ENCODE measurements at regions not wholly inside any gene's neighbourhood (a gene's known extent, or its start where the extent isn't known, plus 50 kb on each side); places are given as distances from the start of the nearest gene placed in this dataset.

DNA sequence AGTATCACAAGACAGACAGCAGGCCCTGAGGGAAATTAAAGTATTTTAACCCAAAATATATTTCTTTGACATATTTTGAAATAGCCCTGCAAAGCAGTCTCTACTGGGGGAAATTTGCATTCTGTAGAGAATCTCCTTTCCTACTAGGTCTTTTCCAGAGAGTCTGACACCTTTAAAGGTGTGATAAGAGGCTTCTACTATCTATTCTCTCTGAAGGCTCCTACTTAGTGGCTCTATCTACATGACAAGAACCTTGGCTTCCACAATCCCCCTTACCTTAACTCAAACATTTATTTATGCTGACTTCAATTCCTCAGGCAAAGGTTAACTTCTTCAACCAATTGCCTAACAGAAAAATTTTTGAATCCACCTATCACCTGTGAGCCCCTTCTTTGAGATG, 174.6 kb upstream of the GALNT5 start:
- no peak for TF ChIP-seq CTCF (IDR thresholded peaks at IDR 0.05; ENCODE audit: control extremely low read depth, extremely low read depth, low read depth, missing control alignments)
- no peak for DNase-seq (ENCODE audit: extremely low spot score)
- CTCF ChIA-PET: no interaction called here
- POLR2A ChIA-PET: no interaction called here

DNA sequence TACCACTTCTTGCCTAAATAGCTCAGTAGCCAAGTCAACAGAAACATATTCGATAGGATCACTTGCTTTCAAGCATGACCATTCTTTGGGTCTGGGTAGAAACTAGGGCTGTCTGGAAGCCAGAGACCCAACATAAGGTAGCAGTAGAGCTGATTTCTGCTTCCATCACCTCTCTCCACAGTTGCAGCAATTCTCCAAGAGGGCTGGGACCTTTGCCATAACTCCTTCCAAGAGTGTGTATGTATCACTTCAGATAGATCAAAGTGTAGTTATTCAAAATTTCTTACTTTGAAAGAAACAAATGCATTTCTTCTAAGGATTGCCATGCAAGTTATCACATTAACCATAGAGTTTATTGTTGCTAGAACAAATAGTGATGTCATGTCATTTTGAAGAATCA, 172.0 kb upstream of the GALNT5 start:
- ChIA-PET CTCF (interaction anchor here (2.3 kb wide), 1 partner anchor 9 kb away, joined by 6 read pairs; no protein-coding TSS in a partner anchor), POLR2A (no interaction called here)
- no peak for TF ChIP-seq CTCF (IDR thresholded peaks at IDR 0.05; ENCODE audit: control extremely low read depth, extremely low read depth, low read depth, missing control alignments)
- DNase-seq (ENCODE audit: extremely low spot score): no peak

DNA sequence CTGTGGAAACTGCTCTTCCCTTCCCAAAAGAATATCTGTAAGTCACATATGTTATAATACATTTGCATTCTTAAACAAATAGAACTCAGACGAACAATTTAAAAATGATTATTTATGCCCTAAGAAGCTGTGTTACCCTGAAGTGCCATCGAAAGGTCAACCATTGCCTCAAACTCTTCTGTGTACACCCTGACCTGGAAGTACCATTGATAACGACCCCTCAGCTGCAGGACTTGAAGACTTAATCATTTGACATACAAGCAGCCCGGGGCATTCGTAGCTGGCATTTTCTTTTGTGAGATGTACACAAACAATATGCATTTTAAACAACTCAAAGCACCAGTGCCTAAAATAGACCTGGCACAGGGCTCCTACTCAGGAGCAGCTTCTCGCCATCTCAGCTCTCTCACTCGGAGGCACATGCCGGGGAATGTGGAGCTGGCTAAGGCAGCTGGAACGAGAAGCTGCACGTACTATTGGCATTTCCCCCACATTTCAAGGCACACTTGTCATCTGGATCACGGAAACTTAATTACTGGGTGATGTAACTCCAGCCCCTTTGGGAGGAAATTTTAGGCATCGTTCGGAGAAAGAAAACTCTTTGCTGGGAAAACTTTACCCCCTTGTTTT, 170.0 kb upstream of the GALNT5 start:
- no peak for DNase-seq (ENCODE audit: extremely low spot score)
- CTCF ChIA-PET: interaction anchor here (2.3 to 2.5 kb wide), 2 partner anchors 11 to 24 kb away, joined by 6 to 8 read pairs; no protein-coding TSS in a partner anchor
- POLR2A ChIA-PET: no interaction called here
- no peak for TF ChIP-seq CTCF (IDR thresholded peaks at IDR 0.05; ENCODE audit: control extremely low read depth, extremely low read depth, low read depth, missing control alignments)

GRCh38 chr2:157093666-157094065, 163.8 kb upstream of the GALNT5 start:
- TF ChIP-seq CTCF (IDR thresholded peaks at IDR 0.05; ENCODE audit: control extremely low read depth, extremely low read depth, low read depth, missing control alignments): no peak
- POLR2A ChIA-PET: no interaction called here
- CTCF ChIA-PET: no interaction called here
- no peak for DNase-seq (ENCODE audit: extremely low spot score)

DNA sequence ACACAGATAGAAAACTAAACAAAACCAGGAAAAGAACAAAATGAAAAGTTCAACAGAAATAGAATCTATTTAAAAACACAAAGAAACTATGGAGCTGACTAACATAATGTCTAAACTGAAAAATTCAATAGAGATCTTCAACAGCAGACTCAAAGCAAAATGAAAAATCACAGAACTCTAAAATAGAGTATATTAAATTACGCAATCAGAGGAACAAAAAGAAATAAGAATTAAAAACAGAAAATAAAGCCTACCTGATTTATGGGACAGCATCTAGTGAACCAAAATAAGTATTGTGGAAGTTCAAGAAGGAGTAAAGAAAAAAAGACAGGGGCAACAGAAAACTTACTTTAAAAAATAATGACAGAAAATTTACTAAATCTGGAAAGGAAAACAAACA, 152.1 kb upstream of the GALNT5 start:
- no peak for TF ChIP-seq CTCF (IDR thresholded peaks at IDR 0.05; ENCODE audit: control extremely low read depth, extremely low read depth, low read depth, missing control alignments)
- no peak for DNase-seq (ENCODE audit: extremely low spot score)
- POLR2A ChIA-PET: no interaction called here
- CTCF ChIA-PET: interaction anchor here (1.4 kb wide), 1 partner anchor 13 kb away, joined by 3 read pairs; no protein-coding TSS in a partner anchor

- POLR2A ChIA-PET: no interaction called here
- DNase-seq (ENCODE audit: extremely low spot score): no peak
- CTCF ChIA-PET: no interaction called here
- no peak for TF ChIP-seq CTCF (IDR thresholded peaks at IDR 0.05; ENCODE audit: control extremely low read depth, extremely low read depth, low read depth, missing control alignments)
Observed at GRCh38 chr2:157106950-157107349, 150.6 kb upstream of the GALNT5 start.
